A549 (cell line): ENCODE measurements at regions not wholly inside any gene's neighbourhood (a gene's known extent, or its start where the extent isn't known, plus 50 kb on each side); places are given as distances from the start of the nearest gene placed in this dataset.
A peak's percentile ranks its signal among the peaks of the same experiment; 100 is the strongest.

Experiments
- ATAC-seq, 2 experiments: fragments of 200-7000 bp in 1 of 2; fragments of >200 bp in 1 of 2; cut with Nextera tagmentation in 1 of 2; cut with Tn5 transposase in 1 of 2; 3 replicates each; pipeline versions ENCODE4 v1.8.0 to v1.9.1; 2018 to 2020; ENCODE audit warnings: mild to moderate bottlenecking in 1 of 2, moderate library complexity in 1 of 2
- CTCF ChIA-PET: fragments of 300-600 bp; sonication (Branson Sonifier 250); formaldehyde crosslinking; extraction: SDS; loops from one replicate; lab custom pipeline; 2021; ENCODE audit warnings: antibody characterized with exemption, inconsistent platforms; lab: Yijun Ruan, JAX
- POLR2A ChIA-PET: fragments of 350-600 bp; formaldehyde crosslinking; extraction: SDS; loops from one replicate; lab custom pipeline; 2021; ENCODE audit warnings: antibody characterized with exemption, inconsistent platforms; lab: Yijun Ruan, JAX
- DNase-seq, 2 experiments: peaks; one replicate each; pipeline versions ENCODE4 v3.0.0 to v3.0.0-alpha.2; 2011 to 2016; ENCODE audit warnings: low read depth in 1 of 2, low spot score in 1 of 2
- FAIRE-seq: peaks from 2 replicates; lab custom pipeline; 2011; peaks lifted over from hg19 to GRCh38; lab: Jason Lieb, UNC
- H3K27ac ChIP-seq, 2 experiments: fragments of >200 bp; sonication (Bioruptor Twin); formaldehyde crosslinking; 3 replicates each; pipeline ENCODE4 v1.5.1; 2016 to 2017
- H3K4me1 ChIP-seq: fragments of >200 bp; sonication (Bioruptor Twin); formaldehyde crosslinking; 3 replicates; pipeline ENCODE4 v1.6.1; 2016
- H3K4me2 ChIP-seq: fragments of >200 bp; sonication (Bioruptor Twin); formaldehyde crosslinking; 3 replicates; pipeline ENCODE4 v1.6.1; 2016
- H3K4me3 ChIP-seq: fragments of >200 bp; sonication (Bioruptor Twin); formaldehyde crosslinking; 3 replicates; pipeline ENCODE4 v1.5.1; 2016
- H3K9me3 ChIP-seq: fragments of >200 bp; sonication (Bioruptor Twin); formaldehyde crosslinking; 3 replicates; pipeline ENCODE4 v1.6.1; 2016
- FOSB ChIP-seq: fragments of 250-450 bp; sonication (Bioruptor Pico); IDR thresholded peaks from 2 replicates; pipeline ENCODE4 v1.5.0; 2020; ENCODE audit warnings: mild to moderate bottlenecking, moderate library complexity
- FOXS1 ChIP-seq: fragments of 250-450 bp; sonication (Bioruptor Pico); IDR thresholded peaks from 2 replicates; pipeline ENCODE4 v1.5.0; 2020; ENCODE audit warnings: mild to moderate bottlenecking, moderate library complexity
- HDAC2 ChIP-seq: fragments of 200-600 bp; sonication (generic); IDR thresholded peaks from 2 replicates; pipeline ENCODE4 v1.6.1; 2016
- HOXB13 ChIP-seq: fragments of 250-450 bp; sonication (Bioruptor Pico); IDR thresholded peaks from 2 replicates; pipeline ENCODE4 v1.5.0; 2020; ENCODE audit warnings: low read depth, mild to moderate bottlenecking, moderate library complexity
- JUNB ChIP-seq: fragments of >200 bp; sonication (Bioruptor Twin); formaldehyde crosslinking; IDR thresholded peaks from 2 replicates; pipeline ENCODE4 v1.6.1; 2016
- KDM1A ChIP-seq: fragments of 200-600 bp; sonication (generic); IDR thresholded peaks from 2 replicates; pipeline ENCODE4 v1.6.1; 2016; ENCODE audit warnings: low read depth, mild to moderate bottlenecking
- MAZ ChIP-seq: fragments of 150-350 bp; IDR thresholded peaks from 2 replicates; pipeline ENCODE4 v1.6.1; 2014; ENCODE audit warnings: antibody characterized with exemption, low read depth, low read length, borderline replicate concordance
- NPAS2 ChIP-seq: fragments of 250-450 bp; sonication (Bioruptor Pico); IDR thresholded peaks from 2 replicates; pipeline ENCODE4 v1.8.0; 2022; ENCODE audit warnings: mild to moderate bottlenecking, moderate library complexity, borderline replicate concordance
- NR3C1 ChIP-seq: fragments of >200 bp; sonication (Bioruptor Twin); formaldehyde crosslinking; IDR thresholded peaks from 3 replicates; pipeline ENCODE4 v1.6.1; 2017
- PHF8 ChIP-seq: fragments of 200-600 bp; sonication (generic); IDR thresholded peaks from 2 replicates; pipeline ENCODE4 v1.6.1; 2016; ENCODE audit warnings: low read depth, mild to moderate bottlenecking, antibody characterized with exemption, moderate library complexity, borderline replicate concordance
- POLR2AphosphoS2 ChIP-seq: conservative IDR thresholded peaks from 2 replicates; pipeline ENCODE4 v1.6.1; 2012; ENCODE audit warnings: low read length, improper control_type of control experiment, inconsistent platforms
- RAD21 ChIP-seq, 2 experiments: fragments of >200 bp in 1 of 2; sonication (Bioruptor Twin) in 1 of 2; formaldehyde crosslinking in 1 of 2; IDR thresholded peaks in 1 of 2; conservative IDR thresholded peaks in 1 of 2; 2 replicates in 1 of 2; 3 replicates in 1 of 2; pipeline ENCODE4 v1.6.1; 2012 to 2018; ENCODE audit warnings: inconsistent platforms in 1 of 2
- SREBF2 ChIP-seq: fragments of 450-650 bp; IDR thresholded peaks from 2 replicates; pipeline ENCODE4 v1.6.1; 2014; ENCODE audit warnings: mild to moderate bottlenecking, moderate library complexity
- TP53 ChIP-seq: fragments of 250-450 bp; sonication (Bioruptor Pico); IDR thresholded peaks from 2 replicates; pipeline ENCODE4 v1.5.0; 2021; ENCODE audit warnings: mild to moderate bottlenecking, moderate library complexity
- ZC3H11A ChIP-seq: fragments of 450-650 bp; IDR thresholded peaks from 2 replicates; pipeline ENCODE4 v1.6.1; 2014; ENCODE audit warnings: antibody characterized with exemption, mild to moderate bottlenecking
- ZSCAN20 ChIP-seq: fragments of 250-450 bp; sonication (Bioruptor Pico); IDR thresholded peaks from 2 replicates; pipeline ENCODE4 v1.8.0; 2022; ENCODE audit warnings: mild to moderate bottlenecking, moderate library complexity
- WGBS: methylation state at CpG from one replicate; pipeline ENCODE4 v1.1.6; 2017; ENCODE audit errors: missing lambda C conversion rate; 5-methylcytosine and 5-hydroxymethylcytosine counted together
- TF ChIP-seq, protein P1 (sequence below): fragments of 250-450 bp; sonication (Bioruptor Pico); IDR thresholded peaks from 2 replicates; pipeline ENCODE4 v1.5.0; 2020; ENCODE audit warnings: low read depth, mild to moderate bottlenecking, moderate library complexity
- TF ChIP-seq, protein P2 (sequence below): fragments of >200 bp; sonication (Bioruptor Twin); formaldehyde crosslinking; IDR thresholded peaks from 3 replicates; pipeline ENCODE4 v1.6.1; 2016
- TF ChIP-seq, protein P3 (sequence below): fragments of 150-350 bp; IDR thresholded peaks from 2 replicates; pipeline ENCODE4 v1.6.1; 2014; ENCODE audit warnings: low read depth, mild to moderate bottlenecking, low read length
- TF ChIP-seq, protein P4 (sequence below): IDR thresholded peaks from 2 replicates; pipeline ENCODE4 v1.6.1; 2012
- TF ChIP-seq, protein P5 (sequence below): fragments of 450-650 bp; IDR thresholded peaks from 2 replicates; pipeline ENCODE4 v1.6.1; 2014; ENCODE audit warnings: antibody characterized with exemption
- TF ChIP-seq, protein P6 (sequence below): fragments of 250-450 bp; sonication (Bioruptor Pico); IDR thresholded peaks from 2 replicates; pipeline ENCODE4 v1.5.0; 2021; ENCODE audit warnings: mild to moderate bottlenecking, moderate library complexity, borderline replicate concordance

DNA sequence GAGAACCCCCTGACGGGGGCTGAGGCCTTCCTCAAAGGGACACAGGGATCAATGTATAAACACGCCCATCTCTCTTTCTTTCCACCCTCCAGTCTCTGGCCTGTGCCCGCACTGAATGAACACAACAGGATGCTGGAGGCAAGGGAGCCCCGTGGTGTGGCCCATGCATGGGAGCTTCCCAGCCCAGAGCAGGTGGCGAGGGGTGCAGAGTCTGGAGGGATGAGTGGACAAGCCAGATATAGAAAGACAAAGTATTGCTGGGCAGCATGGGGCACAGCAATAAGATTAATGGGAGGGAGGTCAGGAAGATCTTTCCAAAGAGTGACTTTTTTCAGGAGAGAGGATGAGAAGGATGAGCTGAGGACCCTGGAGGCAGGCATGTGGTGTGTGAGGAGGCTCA is 103.7 kb downstream of the C5orf15 start (continued):
- TF ChIP-seq, protein P1, sequence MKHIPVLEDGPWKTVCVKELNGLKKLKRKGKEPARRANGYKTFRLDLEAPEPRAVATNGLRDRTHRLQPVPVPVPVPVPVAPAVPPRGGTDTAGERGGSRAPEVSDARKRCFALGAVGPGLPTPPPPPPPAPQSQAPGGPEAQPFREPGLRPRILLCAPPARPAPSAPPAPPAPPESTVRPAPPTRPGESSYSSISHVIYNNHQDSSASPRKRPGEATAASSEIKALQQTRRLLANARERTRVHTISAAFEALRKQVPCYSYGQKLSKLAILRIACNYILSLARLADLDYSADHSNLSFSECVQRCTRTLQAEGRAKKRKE (CRISPR knock-in tag), result no peak
- TF ChIP-seq JUNB (no peak), HDAC2 (no peak), HOXB13 (CRISPR knock-in tag) (no peak), TP53 (CRISPR knock-in tag) (no peak), PHF8 (no peak)

DNA sequence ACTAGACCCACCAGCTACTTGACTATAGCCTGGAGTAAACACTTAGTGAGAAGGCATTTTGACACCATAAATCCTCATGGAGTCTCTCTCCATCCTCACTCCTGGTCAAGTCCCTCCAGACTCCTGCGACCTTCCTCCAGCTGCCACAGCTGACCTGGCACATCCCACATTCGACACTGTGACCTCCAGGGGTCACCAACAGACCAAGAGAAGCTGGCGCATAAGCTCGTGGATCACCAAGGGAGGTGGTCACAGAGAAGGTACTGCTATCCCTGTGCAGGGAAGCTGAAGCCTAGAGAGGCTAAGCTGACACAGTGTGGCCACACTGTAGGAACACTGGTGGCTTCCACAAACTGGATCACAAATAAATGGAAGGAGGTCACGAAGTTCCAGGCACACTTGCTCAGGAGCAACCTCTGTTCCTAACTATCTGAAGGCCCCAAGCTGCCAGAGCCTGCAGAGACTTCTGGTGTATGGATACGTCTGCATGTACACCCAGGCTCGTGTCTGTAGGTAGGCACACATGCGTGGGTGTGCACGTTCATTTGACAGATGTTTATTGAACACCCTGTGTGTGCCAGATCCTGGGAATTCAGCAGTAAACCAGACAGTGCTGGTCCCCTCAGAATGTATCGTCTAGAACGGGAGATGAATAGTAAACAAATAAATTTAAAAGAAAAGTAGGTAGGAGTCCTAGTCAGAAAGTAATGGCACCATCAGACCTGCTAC is 104.4 kb downstream of the C5orf15 start:
- CTCF ChIA-PET, result interaction anchor here (0.6 to 1.0 kb wide), 2 partner anchors 103 to 440 kb away, joined by 3 to 4 read pairs; no protein-coding TSS in a partner anchor
- FAIRE-seq, result no peak
- Histone ChIP-seq H3K4me3 (no peak overlapping the region), H3K9me3 (no peaks in the 10 kb centered on the region), H3K4me1 (0 out of 3 replicates have a peak, but pooled peaks cover 2% of the 10 kb centered on the region), H3K4me2 (no peak overlapping the region), H3K27ac (no peak overlapping the region)
- no peak for DNase-seq
- WGBS, result 74% methylated on average over 11 of the region's 11 CpGs
- POLR2A ChIA-PET, result no interaction called here
- ATAC-seq, result no peak
- peak in 1 of 2 experiments; percentile 23; a peak in 2 of 5 replicates for TF ChIP-seq RAD21 (conservative IDR thresholded peaks at IDR 0.05 in 1 of 2, IDR thresholded peaks at IDR 0.05 in 1 of 2)
- no peak for TF ChIP-seq NPAS2 (CRISPR knock-in tag)

DNA sequence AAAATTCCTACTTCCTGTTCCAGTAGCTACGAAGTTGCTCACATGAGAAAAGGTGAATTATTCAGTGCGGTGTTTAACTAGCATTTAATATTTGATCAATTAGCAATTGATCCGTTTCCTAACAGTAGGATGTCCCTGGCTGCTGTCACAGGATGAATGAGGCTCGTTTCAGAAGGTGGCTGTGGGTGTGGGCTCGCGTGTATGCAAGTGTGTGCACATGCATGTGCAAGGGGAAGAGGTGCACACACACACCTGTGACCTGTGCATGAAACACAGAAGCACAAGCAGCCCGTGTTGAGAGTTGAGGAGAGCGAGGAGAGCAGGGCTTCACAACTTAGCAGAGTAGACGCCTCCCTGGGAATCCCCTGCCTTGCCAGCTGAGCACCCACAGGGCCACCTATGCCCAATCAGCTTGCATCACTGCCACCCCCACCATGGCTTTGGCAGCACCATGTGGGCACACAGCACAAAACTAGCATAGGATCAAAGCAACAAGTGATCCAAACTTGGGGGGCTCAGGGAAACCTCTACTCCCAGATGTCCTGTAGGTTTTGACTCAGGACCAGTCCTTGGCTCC is 107.2 kb downstream of the C5orf15 start:
- WGBS, result 64% methylated on average over 9 of the region's 9 CpGs
- DNase-seq, result no peak
- CTCF ChIA-PET, result interaction anchor here (0.9 to 1.5 kb wide), 3 partner anchors 8 to 440 kb away, joined by 3 to 5 read pairs (median 3); no protein-coding TSS in a partner anchor
- TF ChIP-seq ZSCAN20 (CRISPR knock-in tag) (no peak), FOSB (CRISPR knock-in tag) (no peak), POLR2AphosphoS2 (no peak), KDM1A (no peak), FOXS1 (no peak), MAZ (no peak), ZC3H11A (no peak), SREBF2 (no peak), NR3C1 (no peak)
- TF ChIP-seq, protein P2, sequence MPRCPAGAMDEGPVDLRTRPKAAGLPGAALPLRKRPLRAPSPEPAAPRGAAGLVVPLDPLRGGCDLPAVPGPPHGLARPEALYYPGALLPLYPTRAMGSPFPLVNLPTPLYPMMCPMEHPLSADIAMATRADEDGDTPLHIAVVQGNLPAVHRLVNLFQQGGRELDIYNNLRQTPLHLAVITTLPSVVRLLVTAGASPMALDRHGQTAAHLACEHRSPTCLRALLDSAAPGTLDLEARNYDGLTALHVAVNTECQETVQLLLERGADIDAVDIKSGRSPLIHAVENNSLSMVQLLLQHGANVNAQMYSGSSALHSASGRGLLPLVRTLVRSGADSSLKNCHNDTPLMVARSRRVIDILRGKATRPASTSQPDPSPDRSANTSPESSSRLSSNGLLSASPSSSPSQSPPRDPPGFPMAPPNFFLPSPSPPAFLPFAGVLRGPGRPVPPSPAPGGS, result no peak
- TF ChIP-seq, protein P3, sequence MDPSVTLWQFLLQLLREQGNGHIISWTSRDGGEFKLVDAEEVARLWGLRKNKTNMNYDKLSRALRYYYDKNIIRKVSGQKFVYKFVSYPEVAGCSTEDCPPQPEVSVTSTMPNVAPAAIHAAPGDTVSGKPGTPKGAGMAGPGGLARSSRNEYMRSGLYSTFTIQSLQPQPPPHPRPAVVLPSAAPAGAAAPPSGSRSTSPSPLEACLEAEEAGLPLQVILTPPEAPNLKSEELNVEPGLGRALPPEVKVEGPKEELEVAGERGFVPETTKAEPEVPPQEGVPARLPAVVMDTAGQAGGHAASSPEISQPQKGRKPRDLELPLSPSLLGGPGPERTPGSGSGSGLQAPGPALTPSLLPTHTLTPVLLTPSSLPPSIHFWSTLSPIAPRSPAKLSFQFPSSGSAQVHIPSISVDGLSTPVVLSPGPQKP, result no peak
- TF ChIP-seq, protein P4, sequence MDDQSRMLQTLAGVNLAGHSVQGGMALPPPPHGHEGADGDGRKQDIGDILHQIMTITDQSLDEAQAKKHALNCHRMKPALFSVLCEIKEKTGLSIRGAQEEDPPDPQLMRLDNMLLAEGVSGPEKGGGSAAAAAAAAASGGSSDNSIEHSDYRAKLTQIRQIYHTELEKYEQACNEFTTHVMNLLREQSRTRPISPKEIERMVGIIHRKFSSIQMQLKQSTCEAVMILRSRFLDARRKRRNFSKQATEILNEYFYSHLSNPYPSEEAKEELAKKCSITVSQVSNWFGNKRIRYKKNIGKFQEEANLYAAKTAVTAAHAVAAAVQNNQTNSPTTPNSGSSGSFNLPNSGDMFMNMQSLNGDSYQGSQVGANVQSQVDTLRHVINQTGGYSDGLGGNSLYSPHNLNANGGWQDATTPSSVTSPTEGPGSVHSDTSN, result no peak
- TF ChIP-seq, protein P5, sequence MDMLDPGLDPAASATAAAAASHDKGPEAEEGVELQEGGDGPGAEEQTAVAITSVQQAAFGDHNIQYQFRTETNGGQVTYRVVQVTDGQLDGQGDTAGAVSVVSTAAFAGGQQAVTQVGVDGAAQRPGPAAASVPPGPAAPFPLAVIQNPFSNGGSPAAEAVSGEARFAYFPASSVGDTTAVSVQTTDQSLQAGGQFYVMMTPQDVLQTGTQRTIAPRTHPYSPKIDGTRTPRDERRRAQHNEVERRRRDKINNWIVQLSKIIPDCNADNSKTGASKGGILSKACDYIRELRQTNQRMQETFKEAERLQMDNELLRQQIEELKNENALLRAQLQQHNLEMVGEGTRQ, result no peak
- TF ChIP-seq, protein P6, sequence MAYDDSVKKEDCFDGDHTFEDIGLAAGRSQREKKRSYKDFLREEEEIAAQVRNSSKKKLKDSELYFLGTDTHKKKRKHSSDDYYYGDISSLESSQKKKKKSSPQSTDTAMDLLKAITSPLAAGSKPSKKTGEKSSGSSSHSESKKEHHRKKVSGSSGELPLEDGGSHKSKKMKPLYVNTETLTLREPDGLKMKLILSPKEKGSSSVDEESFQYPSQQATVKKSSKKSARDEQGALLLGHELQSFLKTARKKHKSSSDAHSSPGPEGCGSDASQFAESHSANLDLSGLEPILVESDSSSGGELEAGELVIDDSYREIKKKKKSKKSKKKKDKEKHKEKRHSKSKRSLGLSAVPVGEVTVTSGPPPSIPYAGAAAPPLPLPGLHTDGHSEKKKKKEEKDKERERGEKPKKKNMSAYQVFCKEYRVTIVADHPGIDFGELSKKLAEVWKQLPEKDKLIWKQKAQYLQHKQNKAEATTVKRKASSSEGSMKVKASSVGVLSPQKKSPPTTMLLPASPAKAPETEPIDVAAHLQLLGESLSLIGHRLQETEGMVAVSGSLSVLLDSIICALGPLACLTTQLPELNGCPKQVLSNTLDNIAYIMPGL (CRISPR knock-in tag), result no peak
- TF ChIP-seq, all 56 proteins: peak for 0
- no peak for ATAC-seq
- Histone ChIP-seq H3K27ac (no peak overlapping the region), H3K4me2 (no peak overlapping the region), H3K9me3 (no peaks in the 10 kb centered on the region), H3K4me3 (no peak overlapping the region), H3K4me1 (no peaks in the 10 kb centered on the region)
- POLR2A ChIA-PET, result no interaction called here
- no peak for FAIRE-seq
